ENCODE measurements at regions not wholly inside any gene's neighbourhood (a gene's known extent, or its start where the extent isn't known, plus 50 kb on each side); places are given as distances from the start of the nearest gene placed in this dataset.

DNA sequence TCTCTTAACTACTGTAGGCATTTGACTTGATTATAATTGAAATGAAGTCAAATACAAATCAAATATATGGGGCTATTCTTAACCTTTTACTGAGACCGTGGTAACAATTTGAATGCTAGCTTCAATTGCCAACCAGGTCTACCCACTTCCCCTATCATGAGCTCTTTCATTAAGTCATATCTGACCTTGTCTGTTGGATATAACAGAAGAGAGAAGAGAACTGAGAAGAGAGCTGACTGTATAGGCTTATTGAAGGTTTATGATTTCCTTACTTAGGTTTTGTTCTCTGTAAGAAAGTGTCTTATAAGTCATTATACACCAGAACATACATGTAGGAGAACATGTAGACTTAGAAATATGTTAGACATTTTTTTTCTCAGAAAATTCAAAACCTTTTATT, 549.4 kb downstream of the COL12A1 start:
- TF ChIP-seq SIN3A (IDR thresholded peaks at IDR 0.05; ENCODE audit: borderline replicate concordance, insufficient read depth, low read length) (no peak), TAF1 (IDR thresholded peaks at IDR 0.05; ENCODE audit: borderline replicate concordance, insufficient read depth, low read length) (no peak), FOXP2 (optimal IDR thresholded peaks at IDR 0.05; ENCODE audit: borderline replicate concordance, extremely low read depth, extremely low read length, insufficient read depth) (no peak), POLR2AphosphoS5 (IDR thresholded peaks at IDR 0.05; ENCODE audit: low read depth, low read length) (no peak)
- TF ChIP-seq, protein P1, sequence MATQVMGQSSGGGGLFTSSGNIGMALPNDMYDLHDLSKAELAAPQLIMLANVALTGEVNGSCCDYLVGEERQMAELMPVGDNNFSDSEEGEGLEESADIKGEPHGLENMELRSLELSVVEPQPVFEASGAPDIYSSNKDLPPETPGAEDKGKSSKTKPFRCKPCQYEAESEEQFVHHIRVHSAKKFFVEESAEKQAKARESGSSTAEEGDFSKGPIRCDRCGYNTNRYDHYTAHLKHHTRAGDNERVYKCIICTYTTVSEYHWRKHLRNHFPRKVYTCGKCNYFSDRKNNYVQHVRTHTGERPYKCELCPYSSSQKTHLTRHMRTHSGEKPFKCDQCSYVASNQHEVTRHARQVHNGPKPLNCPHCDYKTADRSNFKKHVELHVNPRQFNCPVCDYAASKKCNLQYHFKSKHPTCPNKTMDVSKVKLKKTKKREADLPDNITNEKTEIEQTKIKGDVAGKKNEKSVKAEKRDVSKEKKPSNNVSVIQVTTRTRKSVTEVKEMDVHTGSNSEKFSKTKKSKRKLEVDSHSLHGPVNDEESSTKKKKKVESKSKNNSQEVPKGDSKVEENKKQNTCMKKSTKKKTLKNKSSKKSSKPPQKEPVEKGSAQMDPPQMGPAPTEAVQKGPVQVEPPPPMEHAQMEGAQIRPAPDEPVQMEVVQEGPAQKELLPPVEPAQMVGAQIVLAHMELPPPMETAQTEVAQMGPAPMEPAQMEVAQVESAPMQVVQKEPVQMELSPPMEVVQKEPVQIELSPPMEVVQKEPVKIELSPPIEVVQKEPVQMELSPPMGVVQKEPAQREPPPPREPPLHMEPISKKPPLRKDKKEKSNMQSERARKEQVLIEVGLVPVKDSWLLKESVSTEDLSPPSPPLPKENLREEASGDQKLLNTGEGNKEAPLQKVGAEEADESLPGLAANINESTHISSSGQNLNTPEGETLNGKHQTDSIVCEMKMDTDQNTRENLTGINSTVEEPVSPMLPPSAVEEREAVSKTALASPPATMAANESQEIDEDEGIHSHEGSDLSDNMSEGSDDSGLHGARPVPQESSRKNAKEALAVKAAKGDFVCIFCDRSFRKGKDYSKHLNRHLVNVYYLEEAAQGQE (IDR thresholded peaks at IDR 0.05; ENCODE audit: insufficient read depth in 1 of 2, low read depth in 2 of 2, low read length in 2 of 2): no peak

- TF ChIP-seq, protein P1 (IDR thresholded peaks at IDR 0.05; ENCODE audit: insufficient read depth in 1 of 2, low read depth in 2 of 2, low read length in 2 of 2): no peak
- TF ChIP-seq FOXP2 (optimal IDR thresholded peaks at IDR 0.05; ENCODE audit: borderline replicate concordance, extremely low read depth, extremely low read length, insufficient read depth): no peak
- no peak for TF ChIP-seq POLR2AphosphoS5 (IDR thresholded peaks at IDR 0.05; ENCODE audit: low read depth, low read length)
- TF ChIP-seq TAF1 (IDR thresholded peaks at IDR 0.05; ENCODE audit: borderline replicate concordance, insufficient read depth, low read length): no peak
- no peak for TF ChIP-seq SIN3A (IDR thresholded peaks at IDR 0.05; ENCODE audit: borderline replicate concordance, insufficient read depth, low read length)
Observed at GRCh38 chr6:74654296-74654695, 551.6 kb downstream of the COL12A1 start.

DNA sequence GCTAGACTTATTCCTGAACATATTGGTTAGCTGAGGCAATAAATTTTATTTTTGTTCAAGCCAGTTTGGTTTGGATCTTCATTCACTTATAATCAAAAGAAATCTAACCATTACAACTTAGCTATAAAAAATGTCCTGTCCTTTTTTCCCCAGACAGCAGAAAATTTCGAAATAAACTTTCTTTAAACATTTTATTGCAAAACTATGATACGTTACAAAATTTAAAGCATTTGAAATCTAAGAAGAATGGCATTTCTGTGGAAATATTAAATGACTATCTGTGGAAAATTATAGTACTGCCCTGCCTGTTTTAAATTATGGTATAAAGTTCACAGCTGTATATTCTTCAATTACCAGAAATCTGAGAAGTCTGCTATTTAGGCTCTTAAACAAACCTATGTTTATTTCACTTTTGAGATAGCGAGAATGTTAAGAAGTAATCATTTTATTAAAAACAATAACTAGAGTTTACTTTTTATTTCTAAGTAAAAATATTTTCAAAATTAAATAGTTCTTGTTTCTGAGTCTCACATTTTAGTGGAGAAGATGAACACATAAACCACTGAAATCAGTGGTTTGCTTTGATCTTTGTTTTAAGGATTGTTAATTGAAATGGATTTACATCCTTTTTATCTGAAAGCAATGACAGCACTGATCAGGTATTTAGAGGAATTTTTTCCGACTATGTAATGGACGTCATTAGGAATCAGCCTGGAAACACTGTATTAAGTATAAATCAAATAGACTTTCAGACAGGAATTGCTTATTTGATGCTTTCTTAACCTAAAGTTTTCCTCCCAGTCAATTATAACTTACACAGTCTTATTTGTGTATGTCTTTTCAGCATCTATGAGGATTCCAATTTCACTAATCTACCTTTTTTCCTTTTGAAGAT, 553.7 kb downstream of the COL12A1 start:
- TF ChIP-seq, protein P1 (IDR thresholded peaks at IDR 0.05; ENCODE audit: insufficient read depth in 1 of 2, low read depth in 2 of 2, low read length in 2 of 2): no peak
- TF ChIP-seq FOXP2 (optimal IDR thresholded peaks at IDR 0.05; ENCODE audit: borderline replicate concordance, extremely low read depth, extremely low read length, insufficient read depth): no peak
- TF ChIP-seq POLR2AphosphoS5 (IDR thresholded peaks at IDR 0.05; ENCODE audit: low read depth, low read length): no peak
- no peak for TF ChIP-seq SIN3A (IDR thresholded peaks at IDR 0.05; ENCODE audit: borderline replicate concordance, insufficient read depth, low read length)
- TF ChIP-seq TAF1 (IDR thresholded peaks at IDR 0.05; ENCODE audit: borderline replicate concordance, insufficient read depth, low read length): no peak

- no peak for TF ChIP-seq FOXP2 (optimal IDR thresholded peaks at IDR 0.05; ENCODE audit: borderline replicate concordance, extremely low read depth, extremely low read length, insufficient read depth)
- TF ChIP-seq TAF1 (IDR thresholded peaks at IDR 0.05; ENCODE audit: borderline replicate concordance, insufficient read depth, low read length): no peak
- TF ChIP-seq, protein P1 (IDR thresholded peaks at IDR 0.05; ENCODE audit: insufficient read depth in 1 of 2, low read depth in 2 of 2, low read length in 2 of 2): no peak
- TF ChIP-seq SIN3A (IDR thresholded peaks at IDR 0.05; ENCODE audit: borderline replicate concordance, insufficient read depth, low read length): no peak
- TF ChIP-seq POLR2AphosphoS5 (IDR thresholded peaks at IDR 0.05; ENCODE audit: low read depth, low read length): no peak
Observed at GRCh38 chr6:74650668-74651067, 555.2 kb downstream of the COL12A1 start.

Data from PFSK-1 (cell line).